ENCODE measurements at regions not wholly inside any gene's neighbourhood (a gene's known extent, or its start where the extent isn't known, plus 50 kb on each side); places are given as distances from the start of the nearest gene placed in this dataset.

GRCh38 chr12:93130366-93131054 is 201.4 kb upstream of the EEA1 start:
- TF ChIP-seq CTCF (conservative IDR thresholded peaks at IDR 0.05; ENCODE audit: low read depth, low read length), result no peak
- no peak for TF ChIP-seq EZH2phosphoT487 (IDR thresholded peaks at IDR 0.05; ENCODE audit: borderline replicate concordance, low read length)
- no peak for TF ChIP-seq EZH2 (IDR thresholded peaks at IDR 0.05; ENCODE audit: low read length, unreplicated experiment)

Measured in PC-3 (cell line).